A549 (cell line): ENCODE measurements at regions not wholly inside any gene's neighbourhood (a gene's known extent, or its start where the extent isn't known, plus 50 kb on each side); places are given as distances from the start of the nearest gene placed in this dataset.

ENCODE experiments used
- ATAC-seq, 2 experiments: fragments of 200-7000 bp in 1 of 2; fragments of >200 bp in 1 of 2; cut with Nextera tagmentation in 1 of 2; cut with Tn5 transposase in 1 of 2; 3 replicates each; pipeline versions ENCODE4 v1.8.0 to v1.9.1; 2018 to 2020; ENCODE audit warnings: mild to moderate bottlenecking in 1 of 2, moderate library complexity in 1 of 2
- CTCF ChIA-PET: fragments of 300-600 bp; sonication (Branson Sonifier 250); formaldehyde crosslinking; extraction: SDS; loops from one replicate; lab custom pipeline; 2021; ENCODE audit warnings: antibody characterized with exemption, inconsistent platforms; lab: Yijun Ruan, JAX
- POLR2A ChIA-PET: fragments of 350-600 bp; formaldehyde crosslinking; extraction: SDS; loops from one replicate; lab custom pipeline; 2021; ENCODE audit warnings: antibody characterized with exemption, inconsistent platforms; lab: Yijun Ruan, JAX
- DNase-seq, 2 experiments: peaks; one replicate each; pipeline versions ENCODE4 v3.0.0 to v3.0.0-alpha.2; 2011 to 2016; ENCODE audit warnings: low read depth in 1 of 2, low spot score in 1 of 2
- FAIRE-seq: peaks from 2 replicates; lab custom pipeline; 2011; peaks lifted over from hg19 to GRCh38; lab: Jason Lieb, UNC
- H3K27ac ChIP-seq, 2 experiments: fragments of >200 bp; sonication (Bioruptor Twin); formaldehyde crosslinking; 3 replicates each; pipeline ENCODE4 v1.5.1; 2016 to 2017
- H3K4me1 ChIP-seq: fragments of >200 bp; sonication (Bioruptor Twin); formaldehyde crosslinking; 3 replicates; pipeline ENCODE4 v1.6.1; 2016
- H3K4me2 ChIP-seq: fragments of >200 bp; sonication (Bioruptor Twin); formaldehyde crosslinking; 3 replicates; pipeline ENCODE4 v1.6.1; 2016
- H3K4me3 ChIP-seq: fragments of >200 bp; sonication (Bioruptor Twin); formaldehyde crosslinking; 3 replicates; pipeline ENCODE4 v1.5.1; 2016
- H3K9me3 ChIP-seq: fragments of >200 bp; sonication (Bioruptor Twin); formaldehyde crosslinking; 3 replicates; pipeline ENCODE4 v1.6.1; 2016
- BCL3 ChIP-seq: fragments of >200 bp; sonication (Bioruptor Twin); formaldehyde crosslinking; IDR thresholded peaks from 3 replicates; pipeline ENCODE4 v1.6.1; 2016
- CBX2 ChIP-seq: fragments of 200-600 bp; sonication (generic); IDR thresholded peaks from 2 replicates; pipeline ENCODE4 v1.6.1; 2016; ENCODE audit warnings: low read depth, mild to moderate bottlenecking, borderline replicate concordance
- CBX8 ChIP-seq: fragments of 200-600 bp; sonication (generic); IDR thresholded peaks from 2 replicates; pipeline ENCODE4 v1.6.1; 2016
- EHF ChIP-seq: fragments of 250-450 bp; sonication (Bioruptor Pico); IDR thresholded peaks from 2 replicates; pipeline ENCODE4 v1.5.0; 2020; ENCODE audit warnings: mild to moderate bottlenecking
- EHMT2 ChIP-seq: fragments of 200-600 bp; sonication (generic); IDR thresholded peaks from 2 replicates; pipeline ENCODE4 v1.6.1; 2016; ENCODE audit warnings: antibody characterized with exemption, low read depth, mild to moderate bottlenecking, moderate library complexity
- FOSL2 ChIP-seq, 2 experiments: fragments of 450-650 bp in 1 of 2; fragments of >200 bp in 1 of 2; sonication (Bioruptor Twin) in 1 of 2; formaldehyde crosslinking; IDR thresholded peaks; 2 replicates each; pipeline versions ENCODE4 v1.5.0 to v1.6.1; 2016 to 2020; ENCODE audit warnings: mild to moderate bottlenecking in 1 of 2, moderate library complexity in 1 of 2
- FOXS1 ChIP-seq: fragments of 250-450 bp; sonication (Bioruptor Pico); IDR thresholded peaks from 2 replicates; pipeline ENCODE4 v1.5.0; 2020; ENCODE audit warnings: mild to moderate bottlenecking, moderate library complexity
- HOXA7 ChIP-seq: fragments of 250-450 bp; sonication (Bioruptor Pico); IDR thresholded peaks from 2 replicates; pipeline ENCODE4 v1.5.0; 2020; ENCODE audit warnings: mild to moderate bottlenecking, moderate library complexity
- HOXB5 ChIP-seq: fragments of 250-450 bp; sonication (Bioruptor Pico); IDR thresholded peaks from 2 replicates; pipeline ENCODE4 v1.5.0; 2020; ENCODE audit warnings: mild to moderate bottlenecking, moderate library complexity
- JUN ChIP-seq, 2 experiments: fragments of >200 bp; sonication (Bioruptor Twin); formaldehyde crosslinking; IDR thresholded peaks; 2 replicates in 1 of 2; 3 replicates in 1 of 2; pipeline ENCODE4 v1.6.1; 2016 to 2017
- JUNB ChIP-seq: fragments of >200 bp; sonication (Bioruptor Twin); formaldehyde crosslinking; IDR thresholded peaks from 2 replicates; pipeline ENCODE4 v1.6.1; 2016
- KDM5A ChIP-seq: fragments of 200-600 bp; sonication (generic); IDR thresholded peaks from 2 replicates; pipeline ENCODE4 v1.6.1; 2016; ENCODE audit warnings: antibody characterized with exemption, mild to moderate bottlenecking
- MAZ ChIP-seq: fragments of 150-350 bp; IDR thresholded peaks from 2 replicates; pipeline ENCODE4 v1.6.1; 2014; ENCODE audit warnings: antibody characterized with exemption, low read depth, low read length, borderline replicate concordance
- MYC ChIP-seq: IDR thresholded peaks from 2 replicates; pipeline ENCODE4 v1.6.1; 2012; ENCODE audit warnings: mild to moderate bottlenecking, inconsistent platforms, low read length, improper control_type of control experiment, borderline replicate concordance
- PBX3 ChIP-seq: IDR thresholded peaks from 2 replicates; pipeline ENCODE4 v1.6.1; 2012
- POLR2A ChIP-seq: IDR thresholded peaks from 2 replicates; pipeline ENCODE4 v1.6.1; 2012; ENCODE audit warnings: mild to moderate bottlenecking, low read length
- REST ChIP-seq: fragments of 200-600 bp; sonication (generic); IDR thresholded peaks from 2 replicates; pipeline ENCODE4 v1.6.1; 2016; ENCODE audit warnings: antibody characterized with exemption, mild to moderate bottlenecking, moderate library complexity
- TP53 ChIP-seq: fragments of 250-450 bp; sonication (Bioruptor Pico); IDR thresholded peaks from 2 replicates; pipeline ENCODE4 v1.5.0; 2021; ENCODE audit warnings: mild to moderate bottlenecking, moderate library complexity
- ZC3H11A ChIP-seq: fragments of 450-650 bp; IDR thresholded peaks from 2 replicates; pipeline ENCODE4 v1.6.1; 2014; ENCODE audit warnings: antibody characterized with exemption, mild to moderate bottlenecking
- ZNF302 ChIP-seq: fragments of 250-450 bp; sonication (Bioruptor Pico); IDR thresholded peaks from 2 replicates; pipeline ENCODE4 v1.9.0; 2021; ENCODE audit warnings: inconsistent platforms, mild to moderate bottlenecking, moderate library complexity
- WGBS: methylation state at CpG from one replicate; pipeline ENCODE4 v1.1.6; 2017; ENCODE audit errors: missing lambda C conversion rate; 5-methylcytosine and 5-hydroxymethylcytosine counted together
- TF ChIP-seq, protein P1 (sequence below): fragments of 250-450 bp; sonication (Bioruptor Pico); IDR thresholded peaks from 2 replicates; pipeline ENCODE4 v1.5.0; 2020; ENCODE audit warnings: low read depth, mild to moderate bottlenecking, moderate library complexity

DNA sequence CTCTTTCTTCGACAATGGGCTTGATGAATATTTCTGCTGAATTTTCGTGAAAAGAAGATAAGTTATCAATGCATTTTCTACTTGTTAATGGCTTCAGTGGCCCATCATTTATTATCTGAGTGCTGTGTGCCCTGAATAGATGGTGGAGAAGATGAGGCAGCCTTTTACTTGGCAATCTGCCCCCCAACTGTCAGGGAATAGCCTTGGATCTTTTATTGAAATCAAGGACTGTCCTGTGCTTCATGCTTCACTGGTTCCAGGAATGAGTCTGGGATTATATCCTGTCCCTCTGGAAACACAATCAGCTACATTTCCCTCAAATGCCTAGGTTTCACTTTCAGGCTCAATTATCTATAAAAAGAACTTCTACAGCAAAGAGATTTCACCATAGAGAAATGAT lies 75.9 kb upstream of the NXPH1 start (continued):
- TF ChIP-seq PBX3: no peak
- TF ChIP-seq CBX8: no peak
- no peak for TF ChIP-seq BCL3
- TF ChIP-seq EHF (CRISPR knock-in tag): no peak

DNA sequence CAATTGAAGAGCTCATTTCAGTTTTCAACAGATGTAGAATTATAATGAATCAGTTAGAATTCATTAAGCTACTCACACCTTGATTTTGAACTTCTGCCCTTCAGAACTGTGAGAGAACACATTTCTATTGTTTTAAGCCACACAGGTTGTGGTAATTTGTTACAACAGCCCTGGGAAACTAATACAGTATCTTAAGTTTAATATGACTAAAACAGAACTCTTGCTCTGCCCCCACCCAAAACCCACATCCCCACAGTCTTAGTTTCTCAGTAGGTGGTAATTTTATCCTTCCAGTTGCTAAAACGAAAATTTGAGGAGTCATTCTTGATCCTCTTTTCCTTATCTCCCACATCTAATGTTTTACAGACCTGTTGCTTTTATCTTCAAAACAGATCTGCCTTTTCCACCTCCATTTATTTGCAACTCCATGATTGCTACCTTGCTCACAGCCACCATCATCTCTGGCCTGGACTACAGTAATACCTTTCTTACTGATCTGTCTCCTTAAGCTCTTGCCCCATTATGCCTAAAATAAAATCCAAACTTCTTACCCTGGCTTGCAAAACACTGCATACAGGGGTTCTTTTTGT lies 72.8 kb upstream of the NXPH1 start:
- 3% methylated on average over 1 of the region's 1 CpG for WGBS
- Histone ChIP-seq H3K4me3 (no peak overlapping the region), H3K4me1 (no peaks in the 10 kb centered on the region), H3K4me2 (no peak overlapping the region), H3K27ac (no peak overlapping the region), H3K9me3 (no peaks in the 10 kb centered on the region)
- ATAC-seq (no peak), DNase-seq (no peak), FAIRE-seq (no peak)
- CTCF ChIA-PET: no interaction called here
- POLR2A ChIA-PET: no interaction called here
- TF ChIP-seq FOSL2 (IDR thresholded peaks at IDR 0.05) (no peak), FOSL2 (CRISPR knock-in tag; IDR thresholded peaks at IDR 0.05) (no peak), KDM5A (no peak), JUN (IDR thresholded peaks at IDR 0.05) (no peak), FOXS1 (CRISPR knock-in tag) (no peak), POLR2A (no peak), ZNF302 (CRISPR knock-in tag) (no peak), ZC3H11A (no peak), HOXA7 (CRISPR knock-in tag) (no peak), CBX2 (no peak), EHMT2 (no peak), TP53 (CRISPR knock-in tag) (no peak), JUNB (no peak), REST (no peak)

DNA sequence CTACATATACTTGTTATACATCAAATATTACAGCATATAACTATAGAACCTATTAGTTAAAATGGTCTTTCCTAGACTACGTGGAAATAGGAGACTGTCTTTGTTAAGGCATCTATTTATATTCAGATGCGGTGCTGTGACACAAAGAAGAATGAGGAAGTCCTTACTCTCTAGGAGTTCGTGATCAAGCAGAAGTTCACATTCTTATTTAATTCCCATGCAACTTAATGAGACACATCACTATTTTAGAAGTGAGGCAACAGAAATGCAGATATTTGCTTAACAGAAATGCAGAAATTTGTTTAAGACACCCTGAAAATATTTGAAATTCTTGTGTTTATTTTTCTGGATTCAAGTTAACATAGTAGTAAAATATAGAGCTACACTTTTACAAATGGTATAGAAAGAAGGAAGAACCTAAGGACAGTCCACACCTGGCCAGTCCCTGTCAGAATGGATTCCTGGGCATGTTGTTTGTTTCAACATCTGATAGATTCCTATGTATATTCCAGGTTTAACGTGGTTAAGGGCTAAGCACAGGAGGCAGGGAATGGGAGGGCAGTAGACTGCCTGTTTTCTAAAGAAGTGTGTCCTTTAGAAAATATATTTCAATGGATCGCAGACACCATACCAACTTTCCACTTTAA lies 70.6 kb upstream of the NXPH1 start:
- H3K4me2 ChIP-seq: no peak overlapping the region
- TF ChIP-seq, protein P1, sequence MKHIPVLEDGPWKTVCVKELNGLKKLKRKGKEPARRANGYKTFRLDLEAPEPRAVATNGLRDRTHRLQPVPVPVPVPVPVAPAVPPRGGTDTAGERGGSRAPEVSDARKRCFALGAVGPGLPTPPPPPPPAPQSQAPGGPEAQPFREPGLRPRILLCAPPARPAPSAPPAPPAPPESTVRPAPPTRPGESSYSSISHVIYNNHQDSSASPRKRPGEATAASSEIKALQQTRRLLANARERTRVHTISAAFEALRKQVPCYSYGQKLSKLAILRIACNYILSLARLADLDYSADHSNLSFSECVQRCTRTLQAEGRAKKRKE: no peak
- no peak for TF ChIP-seq HOXB5 (CRISPR knock-in tag)
- no peak for TF ChIP-seq MYC
- TF ChIP-seq MAZ: no peak
- DNase-seq (no peak), FAIRE-seq (no peak), ATAC-seq (no peak)
- WGBS: 31% methylated on average over 5 of the region's 5 CpGs
- H3K4me3 ChIP-seq: no peak overlapping the region
- ChIA-PET CTCF (no interaction called here), POLR2A (no interaction called here)
- no peak overlapping the region for H3K27ac ChIP-seq
- no peaks in the 10 kb centered on the region for H3K4me1 ChIP-seq
- no peaks in the 10 kb centered on the region for H3K9me3 ChIP-seq
